ENCODE measurements at regions not wholly inside any gene's neighbourhood (a gene's known extent, or its start where the extent isn't known, plus 50 kb on each side); places are given as distances from the start of the nearest gene placed in this dataset.

DNA sequence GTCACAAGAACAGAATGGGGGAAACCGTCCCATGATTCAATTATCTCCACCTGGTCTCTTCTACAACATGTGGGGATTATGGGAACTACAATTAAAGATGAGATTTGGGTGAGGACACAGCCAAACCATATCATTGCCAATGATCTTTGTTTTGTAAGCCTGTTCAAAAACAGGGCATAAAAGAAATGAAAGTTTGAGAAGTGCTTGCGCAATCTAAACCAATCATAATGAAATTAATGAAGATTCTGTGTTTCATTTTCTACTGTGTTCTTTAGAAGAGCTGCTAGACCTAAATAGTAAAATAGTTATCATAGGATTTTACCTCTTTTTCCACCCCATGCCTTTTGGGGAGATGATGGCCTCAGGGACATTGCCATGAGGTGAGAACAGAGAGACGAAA lies 761.3 kb downstream of the HDGFL1 start:
- no peak overlapping the region for H2AK5ac ChIP-seq (ENCODE audit: low read length, severe bottlenecking)
- no peak overlapping the region for H3K18ac ChIP-seq (ENCODE audit: low read depth in 1 of 2, low read length in 2 of 2)
- no peak overlapping the region for H2BK5ac ChIP-seq (ENCODE audit: low read depth, low read length, poor library complexity, severe bottlenecking)
- H3K27ac ChIP-seq (ENCODE audit: low read length, poor library complexity, severe bottlenecking), result no peak overlapping the region
- H3K79me1 ChIP-seq (replicated peaks; ENCODE audit: low read length, poor library complexity, severe bottlenecking), result no peaks in the 10 kb centered on the region
- no peak overlapping the region for H4K91ac ChIP-seq (ENCODE audit: low read length)
- H3K4me2 ChIP-seq (ENCODE audit: low read length, poor library complexity, severe bottlenecking), result no peak overlapping the region
- H4K8ac ChIP-seq (ENCODE audit: low read length), result no peak overlapping the region
- H2AFZ ChIP-seq (ENCODE audit: low read depth, low read length), result no peak overlapping the region
- H2BK120ac ChIP-seq (ENCODE audit: low read depth, low read length), result no peak overlapping the region
- no peak overlapping the region for H3K4me3 ChIP-seq (ENCODE audit: insufficient read depth in 1 of 2, low read depth in 1 of 2, low read length in 2 of 2)
- no peak for DNase-seq
- no peak overlapping the region for H3K9ac ChIP-seq (ENCODE audit: low read length)
- H2BK15ac ChIP-seq (ENCODE audit: low read depth, poor library complexity, severe bottlenecking), result no peak overlapping the region
- H3K4ac ChIP-seq (ENCODE audit: low read depth in 1 of 2, low read length in 2 of 2), result no peak overlapping the region
- no peaks in the 10 kb centered on the region for H3K27me3 ChIP-seq (ENCODE audit: control insufficient read depth in 1 of 2, insufficient read depth in 1 of 2, low read length in 2 of 2)
- no peaks in the 10 kb centered on the region for H3K9me3 ChIP-seq (ENCODE audit: control insufficient read depth, low read length)
- no peaks in the 10 kb centered on the region for H3K36me3 ChIP-seq (ENCODE audit: control insufficient read depth in 1 of 2, insufficient read depth in 2 of 2, low read depth in 1 of 2, low read length in 2 of 2)
- no peak overlapping the region for H2BK12ac ChIP-seq (ENCODE audit: low read length in 2 of 2)
- H3K23ac ChIP-seq (ENCODE audit: low read length in 2 of 2), result no peak overlapping the region
- no peak overlapping the region for H3K14ac ChIP-seq (ENCODE audit: low read length in 2 of 2)
- no CpG with 5 or more reads among the region's 3 CpGs for WGBS
- H3K4me1 ChIP-seq (ENCODE audit: control insufficient read depth, insufficient read depth, low read depth, low read length), result no peaks in the 10 kb centered on the region

DNA sequence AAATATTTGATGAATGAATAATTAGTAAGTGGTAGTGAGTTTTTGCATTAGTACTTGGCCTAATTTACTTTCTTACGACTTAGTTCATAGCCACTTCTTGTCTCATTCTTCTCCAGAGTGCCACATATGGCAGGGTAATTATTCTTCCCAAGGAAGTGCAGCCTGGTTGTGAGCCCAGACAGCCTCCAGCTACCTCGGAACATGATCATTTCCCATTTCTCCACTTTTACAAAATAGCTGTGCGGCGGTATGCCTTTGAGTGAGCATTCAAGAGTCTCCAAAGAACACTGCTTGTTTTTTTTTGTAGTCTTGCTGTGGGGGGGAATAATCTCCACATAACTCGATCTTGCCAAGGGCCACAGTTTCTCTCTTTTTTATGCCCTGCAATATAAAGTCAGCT lies 765.0 kb downstream of the HDGFL1 start:
- Histone ChIP-seq H2BK5ac (ENCODE audit: low read depth, low read length, poor library complexity, severe bottlenecking) (no peak overlapping the region), H3K4ac (ENCODE audit: low read depth in 1 of 2, low read length in 2 of 2) (no peak overlapping the region), H2AFZ (ENCODE audit: low read depth, low read length) (no peak overlapping the region), H2BK15ac (ENCODE audit: low read depth, poor library complexity, severe bottlenecking) (no peak overlapping the region), H3K79me1 (replicated peaks; ENCODE audit: low read length, poor library complexity, severe bottlenecking) (no peaks in the 10 kb centered on the region), H3K9me3 (ENCODE audit: control insufficient read depth, low read length) (no peaks in the 10 kb centered on the region), H3K4me3 (ENCODE audit: insufficient read depth in 1 of 2, low read depth in 1 of 2, low read length in 2 of 2) (no peak overlapping the region), H3K4me1 (ENCODE audit: control insufficient read depth, insufficient read depth, low read depth, low read length) (no peaks in the 10 kb centered on the region), H3K27ac (ENCODE audit: low read length, poor library complexity, severe bottlenecking) (no peak overlapping the region), H3K23ac (ENCODE audit: low read length in 2 of 2) (no peak overlapping the region), H4K8ac (ENCODE audit: low read length) (no peak overlapping the region), H2AK5ac (ENCODE audit: low read length, severe bottlenecking) (no peak overlapping the region), H3K27me3 (ENCODE audit: control insufficient read depth in 1 of 2, insufficient read depth in 1 of 2, low read length in 2 of 2) (no peaks in the 10 kb centered on the region), H2BK120ac (ENCODE audit: low read depth, low read length) (no peak overlapping the region), H2BK12ac (ENCODE audit: low read length in 2 of 2) (no peak overlapping the region), H3K14ac (ENCODE audit: low read length in 2 of 2) (no peak overlapping the region), H3K36me3 (ENCODE audit: control insufficient read depth in 1 of 2, insufficient read depth in 2 of 2, low read depth in 1 of 2, low read length in 2 of 2) (no peaks in the 10 kb centered on the region), H3K18ac (ENCODE audit: low read depth in 1 of 2, low read length in 2 of 2) (no peak overlapping the region), H3K4me2 (ENCODE audit: low read length, poor library complexity, severe bottlenecking) (no peak overlapping the region), H4K91ac (ENCODE audit: low read length) (no peak overlapping the region), H3K9ac (ENCODE audit: low read length) (no peak overlapping the region)
- WGBS, result 79% methylated on average over 5 of the region's 5 CpGs
- no peak for DNase-seq

- H3K23ac ChIP-seq (ENCODE audit: low read length in 2 of 2), result no peak overlapping the region
- H3K36me3 ChIP-seq (ENCODE audit: control insufficient read depth in 1 of 2, insufficient read depth in 2 of 2, low read depth in 1 of 2, low read length in 2 of 2), result no peaks in the 10 kb centered on the region
- no peak overlapping the region for H3K9ac ChIP-seq (ENCODE audit: low read length)
- no peaks in the 10 kb centered on the region for H3K4me1 ChIP-seq (ENCODE audit: control insufficient read depth, insufficient read depth, low read depth, low read length)
- no peak for DNase-seq
- no peaks in the 10 kb centered on the region for H3K79me1 ChIP-seq (replicated peaks; ENCODE audit: low read length, poor library complexity, severe bottlenecking)
- WGBS, result no CpG with 5 or more reads among the region's 2 CpGs
- no peak overlapping the region for H2BK12ac ChIP-seq (ENCODE audit: low read length in 2 of 2)
- no peak overlapping the region for H3K18ac ChIP-seq (ENCODE audit: low read depth in 1 of 2, low read length in 2 of 2)
- H3K4ac ChIP-seq (ENCODE audit: low read depth in 1 of 2, low read length in 2 of 2), result no peak overlapping the region
- H4K8ac ChIP-seq (ENCODE audit: low read length), result no peak overlapping the region
- H2BK120ac ChIP-seq (ENCODE audit: low read depth, low read length), result no peak overlapping the region
- no peaks in the 10 kb centered on the region for H3K27me3 ChIP-seq (ENCODE audit: control insufficient read depth in 1 of 2, insufficient read depth in 1 of 2, low read length in 2 of 2)
- no peak overlapping the region for H3K4me3 ChIP-seq (ENCODE audit: insufficient read depth in 1 of 2, low read depth in 1 of 2, low read length in 2 of 2)
- H3K9me3 ChIP-seq (ENCODE audit: control insufficient read depth, low read length), result no peaks in the 10 kb centered on the region
- no peak overlapping the region for H2AFZ ChIP-seq (ENCODE audit: low read depth, low read length)
- no peak overlapping the region for H2BK5ac ChIP-seq (ENCODE audit: low read depth, low read length, poor library complexity, severe bottlenecking)
- no peak overlapping the region for H3K27ac ChIP-seq (ENCODE audit: low read length, poor library complexity, severe bottlenecking)
- no peak overlapping the region for H3K4me2 ChIP-seq (ENCODE audit: low read length, poor library complexity, severe bottlenecking)
- H2BK15ac ChIP-seq (ENCODE audit: low read depth, poor library complexity, severe bottlenecking), result no peak overlapping the region
- H4K91ac ChIP-seq (ENCODE audit: low read length), result no peak overlapping the region
- H2AK5ac ChIP-seq (ENCODE audit: low read length, severe bottlenecking), result no peak overlapping the region
- no peak overlapping the region for H3K14ac ChIP-seq (ENCODE audit: low read length in 2 of 2)
Observed at GRCh38 chr6:23335894-23336293, 766.5 kb downstream of the HDGFL1 start.

DNA sequence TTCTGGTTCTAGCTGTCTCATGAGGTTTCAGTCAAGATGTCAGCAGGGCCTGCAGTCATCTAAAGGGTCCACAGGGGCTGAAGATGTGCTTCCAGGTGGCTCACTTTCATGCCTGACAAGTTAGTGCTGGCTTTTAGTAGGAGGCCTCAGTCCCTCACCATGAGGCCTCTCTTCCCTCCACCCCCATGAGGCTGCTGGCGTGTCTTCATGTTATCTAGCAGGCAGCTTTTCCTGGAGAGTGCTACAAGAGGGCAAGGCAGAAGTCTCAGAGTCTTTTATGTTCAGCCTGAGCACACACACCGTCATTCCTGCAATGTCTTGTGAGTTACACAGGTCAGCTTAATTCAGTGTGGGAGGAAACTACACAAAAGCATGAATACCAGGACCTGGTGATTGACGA lies 769.9 kb downstream of the HDGFL1 start:
- no peaks in the 10 kb centered on the region for H3K79me1 ChIP-seq (replicated peaks; ENCODE audit: low read length, poor library complexity, severe bottlenecking)
- H2BK15ac ChIP-seq (ENCODE audit: low read depth, poor library complexity, severe bottlenecking), result no peak overlapping the region
- no peak overlapping the region for H4K91ac ChIP-seq (ENCODE audit: low read length)
- no peak overlapping the region for H3K18ac ChIP-seq (ENCODE audit: low read depth in 1 of 2, low read length in 2 of 2)
- H2BK120ac ChIP-seq (ENCODE audit: low read depth, low read length), result no peak overlapping the region
- H3K4me3 ChIP-seq (ENCODE audit: insufficient read depth in 1 of 2, low read depth in 1 of 2, low read length in 2 of 2), result no peak overlapping the region
- no peaks in the 10 kb centered on the region for H3K27me3 ChIP-seq (ENCODE audit: control insufficient read depth in 1 of 2, insufficient read depth in 1 of 2, low read length in 2 of 2)
- H3K9me3 ChIP-seq (ENCODE audit: control insufficient read depth, low read length), result no peaks in the 10 kb centered on the region
- WGBS, result 85% methylated on average over 3 of the region's 3 CpGs
- H2BK12ac ChIP-seq (ENCODE audit: low read length in 2 of 2), result no peak overlapping the region
- no peak overlapping the region for H3K23ac ChIP-seq (ENCODE audit: low read length in 2 of 2)
- no peak overlapping the region for H3K14ac ChIP-seq (ENCODE audit: low read length in 2 of 2)
- H3K36me3 ChIP-seq (ENCODE audit: control insufficient read depth in 1 of 2, insufficient read depth in 2 of 2, low read depth in 1 of 2, low read length in 2 of 2), result no peaks in the 10 kb centered on the region
- H3K4ac ChIP-seq (ENCODE audit: low read depth in 1 of 2, low read length in 2 of 2), result no peak overlapping the region
- no peak overlapping the region for H2AK5ac ChIP-seq (ENCODE audit: low read length, severe bottlenecking)
- H2AFZ ChIP-seq (ENCODE audit: low read depth, low read length), result no peak overlapping the region
- H3K9ac ChIP-seq (ENCODE audit: low read length), result no peak overlapping the region
- no peak overlapping the region for H4K8ac ChIP-seq (ENCODE audit: low read length)
- H3K4me2 ChIP-seq (ENCODE audit: low read length, poor library complexity, severe bottlenecking), result no peak overlapping the region
- no peaks in the 10 kb centered on the region for H3K4me1 ChIP-seq (ENCODE audit: control insufficient read depth, insufficient read depth, low read depth, low read length)
- H3K27ac ChIP-seq (ENCODE audit: low read length, poor library complexity, severe bottlenecking), result no peak overlapping the region
- no peak for DNase-seq
- no peak overlapping the region for H2BK5ac ChIP-seq (ENCODE audit: low read depth, low read length, poor library complexity, severe bottlenecking)
